Mucosa of descending colon (tissue), 3 donors: ENCODE measurements at regions not wholly inside any gene's neighbourhood (a gene's known extent, or its start where the extent isn't known, plus 50 kb on each side); places are given as distances from the start of the nearest gene placed in this dataset.

Experiments
- ATAC-seq: fragments of 200-7000 bp; cut with Tn5 transposase; one replicate; pipeline ENCODE4 v1.9.1; 2020; ENCODE audit warnings: mild to moderate bottlenecking, moderate library complexity
- DNase-seq, 3 donors: peaks; one replicate each; pipeline ENCODE4 v3.0.0-alpha.2; 2020
- H3K36me3 ChIP-seq: fragments of 200-600 bp; one replicate; pipeline ENCODE4 v1.8.0; 2021; ENCODE audit warnings: low read depth, mild to moderate bottlenecking
- H3K4me1 ChIP-seq: fragments of 200-600 bp; one replicate; pipeline ENCODE4 v1.8.0; 2021; ENCODE audit warnings: low read depth, mild to moderate bottlenecking
- H3K4me3 ChIP-seq: fragments of 200-600 bp; one replicate; pipeline ENCODE4 v1.8.0; 2021; ENCODE audit warnings: mild to moderate bottlenecking
- H3K9me3 ChIP-seq: fragments of 200-600 bp; one replicate; pipeline ENCODE4 v1.8.0; 2021; ENCODE audit warnings: mild to moderate bottlenecking
- CTCF ChIP-seq: fragments of 200-600 bp; IDR thresholded peaks from one replicate; pipeline ENCODE4 v1.8.0; 2022; ENCODE audit warnings: antibody characterized with exemption, mild to moderate bottlenecking
- intact Hi-C, 2 donors: fragments of 100-400 bp; cut with DNase I in 1 of 2; cut with micrococcal nuclease in 1 of 2; formaldehyde crosslinking; loops; one replicate each; pipeline versions ENCODE4 v1.11.0 to v1.11.1; 2022; cut with DNase I, micrococcal nuclease
- donor health status: DM: no; HTN: no; CAD: no; lungs with moderate emphysema.
- donor health status: DM: no; HTN: no; CAD: no.
- donor health status: DM: no; HTN: yes; CAD: no.

- DNase-seq (no peak), ATAC-seq (no peak)
- Histone ChIP-seq H3K36me3 (no peaks in the 10 kb centered on the region), H3K9me3 (no peaks in the 10 kb centered on the region), H3K4me3 (no peak overlapping the region), H3K4me1 (no peaks in the 10 kb centered on the region)
- TF ChIP-seq CTCF = no peak
- intact Hi-C loops = no loop called here
Measured at GRCh38 chr16:6374821-6375220, 957.8 kb upstream of the RBFOX1 start.

- ATAC-seq = no peak
- TF ChIP-seq CTCF = no peak
- H3K9me3 ChIP-seq = no peaks in the 10 kb centered on the region
- H3K4me3 ChIP-seq = no peak overlapping the region
- no peaks in the 10 kb centered on the region for H3K36me3 ChIP-seq
- no peaks in the 10 kb centered on the region for H3K4me1 ChIP-seq
- intact Hi-C loops = no loop called here
- DNase-seq = no peak
Measured at GRCh38 chr16:6364846-6365245, 967.8 kb upstream of the RBFOX1 start.

- Histone ChIP-seq H3K4me1 (no peaks in the 10 kb centered on the region), H3K4me3 (no peak overlapping the region), H3K9me3 (no peaks in the 10 kb centered on the region), H3K36me3 (no peaks in the 10 kb centered on the region)
- no peak for TF ChIP-seq CTCF
- intact Hi-C loops = no loop called here
- no peak for ATAC-seq
- no peak for DNase-seq
Measured at GRCh38 chr16:6363896-6364607, 968.6 kb upstream of the RBFOX1 start.

- H3K4me1 ChIP-seq = no peaks in the 10 kb centered on the region
- intact Hi-C loops = no loop called here
- no peak for TF ChIP-seq CTCF
- H3K36me3 ChIP-seq = no peaks in the 10 kb centered on the region
- no peak overlapping the region for H3K4me3 ChIP-seq
- ATAC-seq (no peak), DNase-seq (no peak)
- no peaks in the 10 kb centered on the region for H3K9me3 ChIP-seq
Measured at GRCh38 chr16:6363396-6363795, 969.2 kb upstream of the RBFOX1 start.

- no peak for TF ChIP-seq CTCF
- intact Hi-C loops = no loop called here
- no peak for DNase-seq
Measured at GRCh38 chr16:6362321-6362720, 970.3 kb upstream of the RBFOX1 start.

GRCh38 chr16:6360641-6361040, 972.0 kb upstream of the RBFOX1 start:
- intact Hi-C loops = no loop called here
- DNase-seq (no peak), ATAC-seq (no peak)
- Histone ChIP-seq H3K36me3 (no peaks in the 10 kb centered on the region), H3K9me3 (no peaks in the 10 kb centered on the region), H3K4me1 (no peaks in the 10 kb centered on the region), H3K4me3 (no peak overlapping the region)
- TF ChIP-seq CTCF = no peak

More at GRCh38 chr16:6362321-6362720, 970.3 kb upstream of the RBFOX1 start:
- no peak for ATAC-seq
- no peak overlapping the region for H3K4me3 ChIP-seq
- no peaks in the 10 kb centered on the region for H3K4me1 ChIP-seq
- H3K9me3 ChIP-seq = no peaks in the 10 kb centered on the region
- H3K36me3 ChIP-seq = no peaks in the 10 kb centered on the region
